SK-N-SH treated with all-trans-retinoic acid at 6 μM for 48 hours (cell line): ENCODE measurements at regions not wholly inside any gene's neighbourhood (a gene's known extent, or its start where the extent isn't known, plus 50 kb on each side); places are given as distances from the start of the nearest gene placed in this dataset.

Source experiments
- ATAC-seq: fragments of 200-7000 bp; cut with Tn5 transposase; 3 replicates; pipeline ENCODE4 v1.9.1; 2020; ENCODE audit warnings: mild to moderate bottlenecking, moderate library complexity
- ARNTL ChIP-seq: fragments of 450-650 bp; formaldehyde crosslinking; IDR thresholded peaks from 2 replicates; pipeline ENCODE4 v1.5.0; 2020; ENCODE audit warnings: low read depth, mild to moderate bottlenecking, moderate library complexity, borderline replicate concordance
- CSDC2 ChIP-seq: fragments of 250-450 bp; sonication (Bioruptor Pico); IDR thresholded peaks from 2 replicates; pipeline ENCODE4 v1.5.0; 2020; ENCODE audit warnings: mild to moderate bottlenecking, moderate library complexity
- GLIS3 ChIP-seq: fragments of 250-450 bp; sonication (Bioruptor Pico); IDR thresholded peaks from 2 replicates; pipeline ENCODE4 v1.5.0; 2020; ENCODE audit warnings: mild to moderate bottlenecking, moderate library complexity
- ISL1 ChIP-seq: fragments of 250-450 bp; sonication (Bioruptor Pico); IDR thresholded peaks from 2 replicates; pipeline ENCODE4 v2.1.2; 2022; ENCODE audit warnings: mild to moderate bottlenecking, moderate library complexity
- RARB ChIP-seq: fragments of 250-450 bp; sonication (Bioruptor Pico); IDR thresholded peaks from 2 replicates; pipeline ENCODE4 v1.8.0; 2021; ENCODE audit warnings: mild to moderate bottlenecking, moderate library complexity
- SNAI2 ChIP-seq: fragments of 250-450 bp; sonication (Bioruptor Pico); IDR thresholded peaks from 2 replicates; pipeline ENCODE4 v1.5.0; 2020; ENCODE audit warnings: mild to moderate bottlenecking, moderate library complexity
- TOX ChIP-seq: fragments of 250-450 bp; sonication (Bioruptor Pico); IDR thresholded peaks from 2 replicates; pipeline ENCODE4 v1.8.0; 2021; ENCODE audit warnings: mild to moderate bottlenecking, moderate library complexity, borderline replicate concordance
- ZC3H10 ChIP-seq: fragments of 250-450 bp; sonication (Bioruptor Pico); IDR thresholded peaks from 2 replicates; pipeline ENCODE4 v1.5.1; 2021; ENCODE audit warnings: mild to moderate bottlenecking, moderate library complexity
- ZFP3 ChIP-seq: fragments of 250-450 bp; sonication (Bioruptor Pico); IDR thresholded peaks from 2 replicates; pipeline ENCODE4 v1.5.0; 2020; ENCODE audit warnings: mild to moderate bottlenecking, moderate library complexity
- ZNF565 ChIP-seq: fragments of 450-650 bp; formaldehyde crosslinking; conservative IDR thresholded peaks from 2 replicates; pipeline ENCODE4 v1.5.0; 2020; ENCODE audit warnings: low read depth, mild to moderate bottlenecking, moderate library complexity
- ZNF8 ChIP-seq: fragments of 450-650 bp; formaldehyde crosslinking; IDR thresholded peaks from 2 replicates; pipeline ENCODE4 v1.5.0; 2020; ENCODE audit warnings: mild to moderate bottlenecking, moderate library complexity
- TF ChIP-seq, protein P1 (sequence below): fragments of 250-450 bp; sonication (Bioruptor Pico); IDR thresholded peaks from 2 replicates; pipeline ENCODE4 v1.5.0; 2020; ENCODE audit warnings: mild to moderate bottlenecking, moderate library complexity
- TF ChIP-seq, protein P2 (sequence below): fragments of 250-450 bp; sonication (Bioruptor Pico); IDR thresholded peaks from 2 replicates; pipeline ENCODE4 v1.8.0; 2020; ENCODE audit warnings: mild to moderate bottlenecking, moderate library complexity, borderline replicate concordance
- TF ChIP-seq, protein P3 (sequence below): fragments of 250-450 bp; sonication (Bioruptor Pico); IDR thresholded peaks from 2 replicates; pipeline ENCODE4 v1.5.1; 2021; ENCODE audit warnings: mild to moderate bottlenecking, moderate library complexity
- TF ChIP-seq, protein P4 (sequence below): fragments of 250-450 bp; sonication (Bioruptor Pico); IDR thresholded peaks from 2 replicates; pipeline ENCODE4 v1.5.1; 2020; ENCODE audit warnings: low read depth, mild to moderate bottlenecking, moderate library complexity

DNA sequence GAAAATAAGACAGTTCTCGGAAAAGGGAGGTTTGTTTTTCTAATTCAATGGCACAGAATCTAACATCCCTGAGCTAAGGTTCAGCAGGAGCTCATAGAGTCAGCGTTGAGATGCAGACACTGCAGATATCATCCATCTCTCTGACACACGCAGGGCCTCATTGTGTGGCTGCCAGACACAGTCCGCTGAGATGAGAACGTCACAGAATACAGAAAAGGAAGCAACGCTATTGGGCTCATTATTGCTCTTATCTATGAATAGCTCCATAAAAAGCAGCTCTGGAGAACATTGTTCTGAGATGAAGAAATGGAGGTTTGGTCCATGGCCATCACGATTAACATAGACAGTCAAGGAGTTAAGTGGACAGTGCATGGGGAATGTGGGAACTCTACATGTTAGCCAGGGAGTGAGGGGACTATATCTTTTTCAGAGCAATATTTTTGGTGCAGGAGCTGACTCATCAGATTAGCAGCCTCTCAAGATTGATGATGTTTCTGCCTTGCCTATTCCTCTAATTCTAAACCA, 771.6 kb upstream of the CXADR start:
- TF ChIP-seq TOX (CRISPR knock-in tag) (no peak), SNAI2 (CRISPR knock-in tag) (no peak)
- TF ChIP-seq, protein P1, sequence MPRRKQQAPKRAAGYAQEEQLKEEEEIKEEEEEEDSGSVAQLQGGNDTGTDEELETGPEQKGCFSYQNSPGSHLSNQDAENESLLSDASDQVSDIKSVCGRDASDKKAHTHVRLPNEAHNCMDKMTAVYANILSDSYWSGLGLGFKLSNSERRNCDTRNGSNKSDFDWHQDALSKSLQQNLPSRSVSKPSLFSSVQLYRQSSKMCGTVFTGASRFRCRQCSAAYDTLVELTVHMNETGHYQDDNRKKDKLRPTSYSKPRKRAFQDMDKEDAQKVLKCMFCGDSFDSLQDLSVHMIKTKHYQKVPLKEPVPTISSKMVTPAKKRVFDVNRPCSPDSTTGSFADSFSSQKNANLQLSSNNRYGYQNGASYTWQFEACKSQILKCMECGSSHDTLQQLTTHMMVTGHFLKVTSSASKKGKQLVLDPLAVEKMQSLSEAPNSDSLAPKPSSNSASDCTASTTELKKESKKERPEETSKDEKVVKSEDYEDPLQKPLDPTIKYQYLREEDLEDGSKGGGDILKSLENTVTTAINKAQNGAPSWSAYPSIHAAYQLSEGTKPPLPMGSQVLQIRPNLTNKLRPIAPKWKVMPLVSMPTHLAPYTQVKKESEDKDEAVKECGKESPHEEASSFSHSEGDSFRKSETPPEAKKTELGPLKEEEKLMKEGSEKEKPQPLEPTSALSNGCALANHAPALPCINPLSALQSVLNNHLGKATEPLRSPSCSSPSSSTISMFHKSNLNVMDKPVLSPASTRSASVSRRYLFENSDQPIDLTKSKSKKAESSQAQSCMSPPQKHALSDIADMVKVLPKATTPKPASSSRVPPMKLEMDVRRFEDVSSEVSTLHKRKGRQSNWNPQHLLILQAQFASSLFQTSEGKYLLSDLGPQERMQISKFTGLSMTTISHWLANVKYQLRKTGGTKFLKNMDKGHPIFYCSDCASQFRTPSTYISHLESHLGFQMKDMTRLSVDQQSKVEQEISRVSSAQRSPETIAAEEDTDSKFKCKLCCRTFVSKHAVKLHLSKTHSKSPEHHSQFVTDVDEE (CRISPR knock-in tag): no peak
- ATAC-seq: no peak

DNA sequence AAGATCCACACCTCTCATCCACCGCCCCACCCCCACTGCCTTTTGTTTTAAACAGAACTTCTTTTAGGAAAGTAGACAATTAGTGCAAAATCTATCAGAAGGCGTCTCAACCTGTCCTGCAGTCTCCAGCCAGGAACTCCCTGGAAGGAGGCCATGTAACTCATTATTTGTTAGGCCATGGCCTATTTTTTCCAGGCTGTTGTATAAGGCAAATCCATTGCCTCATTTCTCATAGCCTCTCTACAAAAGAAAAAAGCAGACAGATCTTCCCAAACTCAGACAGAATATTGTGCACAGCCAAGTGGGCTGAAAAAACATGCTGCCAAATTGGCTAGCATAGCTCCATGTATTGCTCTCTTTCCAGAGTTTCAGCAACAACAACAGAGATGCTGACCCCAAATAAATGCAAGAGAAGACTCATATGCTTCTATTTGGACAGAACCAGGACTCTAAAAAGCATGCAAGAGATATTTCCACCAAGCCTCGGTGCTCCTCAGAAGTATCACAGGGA, 770.7 kb upstream of the CXADR start:
- TF ChIP-seq ZNF8 (CRISPR knock-in tag) (no peak), ISL1 (CRISPR knock-in tag) (no peak), ZFP3 (CRISPR knock-in tag) (no peak), CSDC2 (no peak), ZC3H10 (CRISPR knock-in tag) (no peak)
- TF ChIP-seq, protein P1 (CRISPR knock-in tag): no peak
- TF ChIP-seq, protein P2, sequence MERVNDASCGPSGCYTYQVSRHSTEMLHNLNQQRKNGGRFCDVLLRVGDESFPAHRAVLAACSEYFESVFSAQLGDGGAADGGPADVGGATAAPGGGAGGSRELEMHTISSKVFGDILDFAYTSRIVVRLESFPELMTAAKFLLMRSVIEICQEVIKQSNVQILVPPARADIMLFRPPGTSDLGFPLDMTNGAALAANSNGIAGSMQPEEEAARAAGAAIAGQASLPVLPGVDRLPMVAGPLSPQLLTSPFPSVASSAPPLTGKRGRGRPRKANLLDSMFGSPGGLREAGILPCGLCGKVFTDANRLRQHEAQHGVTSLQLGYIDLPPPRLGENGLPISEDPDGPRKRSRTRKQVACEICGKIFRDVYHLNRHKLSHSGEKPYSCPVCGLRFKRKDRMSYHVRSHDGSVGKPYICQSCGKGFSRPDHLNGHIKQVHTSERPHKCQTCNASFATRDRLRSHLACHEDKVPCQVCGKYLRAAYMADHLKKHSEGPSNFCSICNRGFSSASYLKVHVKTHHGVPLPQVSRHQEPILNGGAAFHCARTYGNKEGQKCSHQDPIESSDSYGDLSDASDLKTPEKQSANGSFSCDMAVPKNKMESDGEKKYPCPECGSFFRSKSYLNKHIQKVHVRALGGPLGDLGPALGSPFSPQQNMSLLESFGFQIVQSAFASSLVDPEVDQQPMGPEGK (CRISPR knock-in tag): no peak
- TF ChIP-seq, protein P3, sequence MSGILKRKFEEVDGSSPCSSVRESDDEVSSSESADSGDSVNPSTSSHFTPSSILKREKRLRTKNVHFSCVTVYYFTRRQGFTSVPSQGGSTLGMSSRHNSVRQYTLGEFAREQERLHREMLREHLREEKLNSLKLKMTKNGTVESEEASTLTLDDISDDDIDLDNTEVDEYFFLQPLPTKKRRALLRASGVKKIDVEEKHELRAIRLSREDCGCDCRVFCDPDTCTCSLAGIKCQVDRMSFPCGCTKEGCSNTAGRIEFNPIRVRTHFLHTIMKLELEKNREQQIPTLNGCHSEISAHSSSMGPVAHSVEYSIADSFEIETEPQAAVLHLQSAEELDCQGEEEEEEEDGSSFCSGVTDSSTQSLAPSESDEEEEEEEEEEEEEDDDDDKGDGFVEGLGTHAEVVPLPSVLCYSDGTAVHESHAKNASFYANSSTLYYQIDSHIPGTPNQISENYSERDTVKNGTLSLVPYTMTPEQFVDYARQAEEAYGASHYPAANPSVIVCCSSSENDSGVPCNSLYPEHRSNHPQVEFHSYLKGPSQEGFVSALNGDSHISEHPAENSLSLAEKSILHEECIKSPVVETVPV (CRISPR knock-in tag): no peak
- TF ChIP-seq, protein P4, sequence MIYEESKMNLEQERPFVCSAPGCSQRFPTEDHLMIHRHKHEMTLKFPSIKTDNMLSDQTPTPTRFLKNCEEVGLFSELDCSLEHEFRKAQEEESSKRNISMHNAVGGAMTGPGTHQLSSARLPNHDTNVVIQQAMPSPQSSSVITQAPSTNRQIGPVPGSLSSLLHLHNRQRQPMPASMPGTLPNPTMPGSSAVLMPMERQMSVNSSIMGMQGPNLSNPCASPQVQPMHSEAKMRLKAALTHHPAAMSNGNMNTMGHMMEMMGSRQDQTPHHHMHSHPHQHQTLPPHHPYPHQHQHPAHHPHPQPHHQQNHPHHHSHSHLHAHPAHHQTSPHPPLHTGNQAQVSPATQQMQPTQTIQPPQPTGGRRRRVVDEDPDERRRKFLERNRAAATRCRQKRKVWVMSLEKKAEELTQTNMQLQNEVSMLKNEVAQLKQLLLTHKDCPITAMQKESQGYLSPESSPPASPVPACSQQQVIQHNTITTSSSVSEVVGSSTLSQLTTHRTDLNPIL (CRISPR knock-in tag): no peak
- no peak for ATAC-seq

DNA sequence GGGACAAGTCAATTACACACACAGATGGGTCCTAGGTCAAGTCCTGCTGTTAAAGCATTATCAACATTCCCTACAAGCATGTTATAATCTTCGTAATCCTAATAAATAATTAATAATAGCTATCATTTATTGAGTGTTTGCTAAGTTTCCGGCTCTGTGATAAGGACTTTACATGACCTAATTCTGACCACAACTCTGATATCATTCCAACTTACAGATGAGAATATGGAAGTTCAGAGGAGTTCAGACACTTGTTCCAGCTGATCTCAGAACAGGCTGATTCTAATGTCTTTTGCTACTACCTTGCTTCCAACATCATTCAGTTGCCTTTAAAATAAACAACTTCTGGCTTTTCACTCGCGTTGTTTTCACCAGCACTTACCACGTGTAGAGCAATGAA, 770.1 kb upstream of the CXADR start:
- no peak for TF ChIP-seq RARB (CRISPR knock-in tag)
- no peak for TF ChIP-seq GLIS3 (CRISPR knock-in tag)
- TF ChIP-seq, protein P3 (CRISPR knock-in tag): no peak
- TF ChIP-seq ZNF8 (CRISPR knock-in tag): no peak
- TF ChIP-seq TOX (CRISPR knock-in tag): no peak
- TF ChIP-seq ARNTL (CRISPR knock-in tag): no peak
- TF ChIP-seq ZNF565 (CRISPR knock-in tag): no peak
- TF ChIP-seq, all 23 proteins: peak for 0
- no peak for ATAC-seq
